HG02759 (cell line): ENCODE measurements at regions not wholly inside any gene's neighbourhood (a gene's known extent, or its start where the extent isn't known, plus 50 kb on each side); places are given as distances from the start of the nearest gene placed in this dataset.
"Not testable (repeated sequence)": the region's sequence is repeated elsewhere in the genome, so short reads cannot be mapped to it uniquely, and the experiment has no call there.

Experiments
- ATAC-seq: cut with Tn5 transposase; IDR thresholded peaks from one replicate; pipeline ENCODE4 v1.9.1; 2021; ENCODE audit warnings: mild to moderate bottlenecking, moderate library complexity; ENCODE audit not compliant: unreplicated experiment

DNA sequence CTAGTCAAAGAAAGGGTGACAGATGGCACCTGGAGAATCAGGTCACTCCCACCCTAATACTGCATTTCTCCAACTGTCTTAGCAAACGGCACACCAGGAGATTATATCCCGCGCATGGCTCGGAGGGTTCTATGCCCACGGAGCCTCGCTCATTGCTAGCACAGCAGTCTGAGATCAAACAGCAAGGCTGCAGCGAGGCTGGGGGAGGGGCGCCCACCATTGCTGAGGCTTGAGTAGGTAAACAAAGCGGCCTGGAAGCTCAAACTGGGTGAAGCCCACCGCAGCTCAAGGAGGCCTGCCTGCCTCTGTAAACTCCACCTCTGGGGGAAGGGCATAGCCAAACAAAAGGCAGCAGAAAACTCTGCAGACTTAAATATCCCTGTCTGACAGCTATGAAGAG is 268.1 kb upstream of the GRM3 start:
- ATAC-seq = not testable (repeated sequence)

DNA sequence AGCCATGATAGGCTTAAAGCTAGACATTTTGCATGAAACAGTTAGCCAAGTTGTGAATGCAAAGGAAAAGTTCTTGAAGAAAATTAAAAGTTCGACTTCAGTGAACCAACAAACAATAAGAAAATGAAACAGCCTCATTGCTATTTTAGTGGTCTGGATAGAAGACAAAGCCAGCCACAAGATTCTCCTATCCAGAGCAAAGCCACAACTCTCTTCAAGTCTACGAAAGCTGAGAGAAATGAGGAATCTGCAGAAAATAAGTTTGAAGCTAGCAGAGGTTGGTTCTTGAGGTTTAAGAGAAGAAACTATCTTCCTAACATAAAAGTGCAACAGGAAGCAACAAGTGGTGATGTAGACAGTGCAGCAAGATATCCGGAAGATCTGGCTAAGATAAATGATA is 271.4 kb upstream of the GRM3 start:
- ATAC-seq = no peak

- no peak for ATAC-seq
Measured at GRCh38 chr7:86366946-86367345, 276.8 kb upstream of the GRM3 start.

GRCh38 chr7:86340407-86340806 is 303.3 kb upstream of the GRM3 start:
- not testable (repeated sequence) for ATAC-seq

DNA sequence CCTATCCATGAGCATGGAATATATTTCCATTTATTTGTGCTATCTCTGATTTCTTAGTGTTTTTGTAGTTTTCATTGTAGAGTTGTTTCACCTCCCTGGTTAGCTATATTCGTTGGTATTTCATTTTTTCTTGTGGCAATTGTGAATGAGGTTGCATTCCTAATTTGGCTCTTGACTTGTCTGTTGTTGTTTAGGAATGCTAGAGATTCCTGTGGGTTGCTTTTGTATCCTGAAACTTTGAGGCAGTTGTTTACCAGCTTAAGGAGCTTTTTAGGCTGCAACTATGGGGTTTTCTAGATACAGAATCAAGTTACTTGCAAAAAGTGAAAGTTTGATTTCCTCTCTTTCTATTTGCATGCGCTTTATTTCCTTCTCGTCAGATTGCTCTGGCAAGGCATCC is 304.7 kb upstream of the GRM3 start:
- no peak for ATAC-seq

- no peak for ATAC-seq
Measured at GRCh38 chr7:86328801-86329433, 314.8 kb upstream of the GRM3 start.

DNA sequence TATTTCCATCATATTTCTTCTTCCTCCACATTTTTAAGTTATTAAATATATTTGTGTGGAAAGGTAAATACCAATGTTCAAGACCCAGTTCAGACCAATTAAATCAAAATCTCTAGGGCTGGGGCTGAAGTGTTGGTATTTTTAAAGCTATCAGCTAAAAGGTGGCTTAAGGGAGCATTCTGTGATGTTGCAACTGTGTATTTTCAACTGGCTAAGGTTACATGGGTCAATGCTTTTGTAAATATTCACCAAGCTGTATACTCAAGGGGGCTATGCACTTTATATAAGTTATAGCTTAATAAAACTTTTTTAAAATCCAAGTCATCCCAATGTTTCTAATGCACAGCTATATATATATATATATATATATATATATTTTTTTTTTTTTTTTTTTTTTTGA is 316.9 kb upstream of the GRM3 start:
- no peak for ATAC-seq

DNA sequence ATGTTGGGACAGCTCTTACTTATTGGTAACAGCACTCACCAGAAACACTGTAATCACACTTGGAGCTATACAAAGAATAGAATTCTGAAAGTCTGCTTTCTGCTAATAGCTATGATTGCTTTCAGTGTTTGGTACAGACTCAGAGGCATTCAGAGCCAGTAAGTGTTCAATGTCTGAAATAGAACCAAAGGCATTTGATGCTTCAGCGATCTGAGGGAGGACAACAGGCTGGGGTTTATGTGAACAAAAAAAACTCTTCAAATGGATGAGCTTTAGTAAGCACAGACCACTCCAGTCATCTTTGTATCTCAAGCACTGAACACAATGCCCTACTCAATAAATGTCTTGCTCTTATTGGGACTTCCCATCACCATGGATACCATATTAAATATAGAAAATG is 322.8 kb upstream of the GRM3 start:
- ATAC-seq = no peak

GRCh38 chr7:86320341-86320740 is 323.4 kb upstream of the GRM3 start:
- no peak for ATAC-seq

- ATAC-seq = no peak
Measured at GRCh38 chr7:86313842-86314241, 329.9 kb upstream of the GRM3 start.

GRCh38 chr7:86301301-86301700 is 342.4 kb upstream of the GRM3 start:
- no peak for ATAC-seq

GRCh38 chr7:86295526-86295925 is 348.2 kb upstream of the GRM3 start:
- ATAC-seq = no peak

- ATAC-seq = no peak
Measured at GRCh38 chr7:86282014-86282682, 361.6 kb upstream of the GRM3 start.

DNA sequence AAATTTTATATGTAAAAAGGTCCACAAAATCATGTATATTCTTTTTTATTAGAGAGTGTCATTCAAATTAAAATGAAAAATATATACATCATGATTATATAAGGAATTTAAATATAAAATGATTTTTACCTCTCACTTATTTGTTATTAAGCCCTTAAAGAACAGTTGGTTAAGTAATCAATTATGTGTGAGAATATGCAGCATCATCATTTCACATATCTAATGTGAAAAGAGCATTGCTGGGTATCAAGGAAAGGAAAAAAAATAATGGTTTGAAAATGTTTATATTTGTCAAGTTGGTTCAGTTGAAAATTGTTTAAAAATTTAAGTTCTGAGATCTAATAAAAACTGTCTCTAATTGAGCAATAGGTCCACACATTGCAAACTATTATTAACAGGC is 363.6 kb upstream of the GRM3 start:
- no peak for ATAC-seq

- no peak for ATAC-seq
Measured at GRCh38 chr7:86262781-86263180, 380.9 kb upstream of the GRM3 start.

- no peak for ATAC-seq
Measured at GRCh38 chr7:86257894-86258293, 385.8 kb upstream of the GRM3 start.

GRCh38 chr7:86252406-86252805 is 391.3 kb upstream of the GRM3 start:
- ATAC-seq = no peak

DNA sequence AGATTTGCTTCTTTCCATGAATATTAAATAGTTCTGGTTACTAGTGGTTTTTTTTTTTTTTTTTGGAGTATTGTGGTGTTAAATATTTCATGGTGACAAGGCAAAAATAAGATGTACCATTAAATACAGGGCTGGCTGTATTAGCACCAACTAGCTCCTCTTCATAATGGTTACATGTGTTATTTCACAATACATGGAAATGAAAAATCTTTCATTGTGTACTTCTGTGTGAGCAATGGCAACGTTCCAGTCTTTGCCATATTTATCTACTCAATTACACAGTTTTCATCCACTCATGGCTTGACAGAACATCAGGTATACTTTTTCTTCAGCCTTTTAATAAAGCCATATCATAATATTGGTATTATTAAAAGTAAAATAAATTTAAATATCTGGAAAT is 394.7 kb upstream of the GRM3 start:
- no peak for ATAC-seq

DNA sequence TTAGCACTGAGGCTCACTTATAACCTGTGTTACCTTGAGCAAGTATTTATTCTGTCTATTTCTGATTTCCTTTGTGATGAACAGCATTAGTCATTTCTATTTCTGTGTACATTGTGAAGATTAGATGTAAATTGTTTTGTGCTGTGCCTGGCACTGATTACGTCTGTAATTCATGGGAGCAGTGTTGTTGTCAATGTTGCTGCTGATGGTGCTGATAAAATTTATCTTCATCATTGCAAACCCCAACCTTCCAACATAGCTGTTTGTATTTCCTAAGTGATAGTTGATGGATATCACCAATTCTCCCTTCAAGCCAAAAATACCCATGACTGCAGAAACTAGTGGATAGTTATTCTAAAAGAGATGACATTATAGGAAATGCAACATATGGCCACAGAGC is 400.5 kb upstream of the GRM3 start:
- no peak for ATAC-seq

DNA sequence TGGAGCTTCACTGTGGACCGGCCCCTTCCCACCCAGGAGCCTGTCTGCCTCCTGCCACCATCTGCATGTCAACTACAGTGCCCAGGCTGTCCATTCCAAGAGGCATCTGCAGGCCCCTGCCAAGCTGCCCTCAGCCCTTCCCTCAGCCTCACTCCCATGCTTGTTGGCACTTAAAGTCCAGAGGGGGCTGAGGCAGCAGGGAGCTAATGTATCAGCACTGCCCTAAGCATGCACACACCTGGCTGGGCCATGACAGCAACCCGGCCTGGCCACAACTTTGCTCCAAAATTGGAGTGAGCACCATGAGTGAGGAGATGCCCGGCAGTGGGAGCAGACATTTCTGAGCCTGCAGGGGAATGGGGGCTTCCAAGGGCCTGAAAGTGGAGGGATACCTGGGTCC is 417.5 kb upstream of the GRM3 start:
- no peak for ATAC-seq

DNA sequence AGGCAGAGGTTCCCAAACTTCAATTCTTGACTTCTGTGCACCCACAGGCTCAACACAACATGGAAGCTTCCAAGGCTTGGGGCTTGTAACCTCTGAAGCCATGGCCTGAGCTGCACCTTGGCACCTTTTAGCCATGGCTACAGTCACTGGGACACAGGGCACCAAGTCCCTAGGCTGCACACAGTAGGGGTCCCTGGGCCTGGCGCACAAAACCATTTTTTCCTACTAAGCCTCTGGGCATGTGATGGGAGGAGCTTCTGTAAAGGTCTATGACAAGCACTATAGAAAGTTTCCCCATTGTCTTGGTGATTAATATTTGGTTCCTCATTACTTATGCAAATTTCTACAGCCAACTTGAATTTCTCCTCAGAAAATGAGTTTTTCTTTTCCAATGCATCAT is 420.9 kb upstream of the GRM3 start:
- no peak for ATAC-seq

DNA sequence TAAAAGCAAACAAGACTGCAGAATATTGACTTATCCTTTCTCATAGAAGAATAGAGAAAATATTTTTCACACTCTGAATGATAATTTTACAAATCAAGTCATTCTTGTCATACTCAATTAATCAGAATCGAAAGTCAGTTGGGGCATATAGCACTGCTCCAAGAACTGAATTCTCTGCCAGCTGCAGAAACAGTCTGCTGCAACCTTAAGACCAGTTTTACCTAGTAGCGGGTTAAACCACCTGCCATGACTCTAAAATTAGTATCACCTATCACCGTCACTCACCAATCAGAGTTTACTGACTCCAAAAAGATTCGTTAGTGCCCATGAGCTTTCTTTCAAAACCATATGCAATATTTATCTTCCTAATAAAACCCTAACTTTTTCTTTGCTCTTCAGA is 429.0 kb upstream of the GRM3 start:
- no peak for ATAC-seq

DNA sequence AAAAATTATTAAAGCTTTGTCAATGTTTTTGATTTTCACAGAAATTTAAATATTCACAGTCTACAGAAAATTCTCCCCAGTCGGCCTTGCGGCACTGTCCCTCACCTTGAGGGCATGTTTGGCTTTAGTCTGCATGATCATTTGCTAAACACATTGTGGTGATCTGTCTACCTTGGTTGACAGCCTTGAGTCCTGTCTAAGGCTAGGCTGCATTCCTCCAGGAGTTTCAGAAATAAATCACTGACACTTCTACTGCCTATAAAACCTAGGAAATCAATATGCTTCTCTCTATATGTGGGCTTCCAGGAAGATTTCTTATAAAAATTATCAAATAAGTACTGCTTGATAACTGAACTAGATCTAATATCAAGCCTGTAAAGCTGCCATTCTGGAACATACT is 430.7 kb upstream of the GRM3 start:
- ATAC-seq = no peak
